ENCODE measurements at regions not wholly inside any gene's neighbourhood (a gene's known extent, or its start where the extent isn't known, plus 50 kb on each side); places are given as distances from the start of the nearest gene placed in this dataset.
A peak's percentile ranks its signal among the peaks of the same experiment; 100 is the strongest.

DNA sequence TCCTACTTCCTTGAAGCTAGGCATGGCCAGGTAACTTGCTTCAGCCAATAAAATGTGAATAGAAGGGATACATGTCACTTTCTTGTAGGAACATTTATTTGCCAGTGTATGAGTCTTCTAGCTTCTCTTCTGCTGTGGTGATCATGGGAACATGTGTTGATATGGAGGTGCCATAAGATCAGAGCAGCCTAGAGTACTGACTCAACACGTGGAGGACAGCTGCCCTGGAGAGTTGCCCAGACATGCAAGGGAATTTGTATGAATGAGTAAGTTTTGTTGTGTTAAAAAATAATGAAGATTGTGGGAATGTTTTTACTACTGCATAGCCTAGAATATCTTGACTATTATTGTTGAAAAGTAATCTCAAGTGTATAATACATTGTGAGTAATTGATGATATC, 502.3 kb downstream of the NUF2 start:
- no peak for DNase-seq

GRCh38 chr1:163824490-163824889, 502.7 kb downstream of the NUF2 start:
- DNase-seq: no peak

DNA sequence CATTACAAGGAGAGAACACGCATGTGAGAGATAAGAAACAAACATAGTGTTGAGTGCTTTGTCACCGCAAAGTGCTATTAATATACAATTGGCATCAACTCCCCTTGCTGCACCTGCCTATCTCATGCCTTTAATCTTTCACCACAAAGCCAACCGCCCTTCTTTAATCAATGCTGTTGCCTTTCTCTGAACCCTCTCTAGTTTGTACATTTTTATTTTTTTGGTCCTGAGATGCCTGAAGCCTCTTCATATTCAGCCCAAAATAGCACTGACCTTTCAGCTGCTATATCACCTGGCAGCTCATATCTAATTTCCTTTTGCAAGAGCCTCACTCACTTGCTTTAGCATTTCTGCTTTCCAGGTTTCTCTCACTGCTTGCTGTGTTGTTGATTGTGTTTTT, 504.7 kb downstream of the NUF2 start:
- DNase-seq: no peak

- DNase-seq: no peak
These were observed 513.0 kb downstream of the NUF2 start for GRCh38 chr1:163834778-163835177.

- DNase-seq: no peak
These were observed 514.7 kb downstream of the NUF2 start for GRCh38 chr1:163836481-163836880.

DNA sequence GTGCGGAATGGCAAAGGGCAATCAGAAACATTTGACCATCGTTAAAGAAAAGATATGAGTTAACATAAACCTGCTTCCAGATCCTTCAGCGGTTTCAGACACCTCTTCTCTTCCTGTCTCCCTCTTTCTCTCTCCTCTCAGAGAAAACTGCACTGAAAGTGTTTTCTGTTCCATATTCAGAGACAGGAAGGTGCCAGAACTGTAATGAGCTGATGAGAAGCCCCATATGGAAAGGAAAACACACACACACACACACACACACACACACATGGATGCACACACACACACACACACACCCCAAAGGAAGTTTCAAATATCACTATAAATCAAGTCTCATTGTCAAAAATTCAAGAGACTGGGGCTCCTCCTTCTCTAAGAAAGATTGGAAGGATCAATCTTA, 515.5 kb downstream of the NUF2 start:
- no peak for DNase-seq

GRCh38 chr1:163842571-163842970, 520.8 kb downstream of the NUF2 start:
- DNase-seq: no peak

DNA sequence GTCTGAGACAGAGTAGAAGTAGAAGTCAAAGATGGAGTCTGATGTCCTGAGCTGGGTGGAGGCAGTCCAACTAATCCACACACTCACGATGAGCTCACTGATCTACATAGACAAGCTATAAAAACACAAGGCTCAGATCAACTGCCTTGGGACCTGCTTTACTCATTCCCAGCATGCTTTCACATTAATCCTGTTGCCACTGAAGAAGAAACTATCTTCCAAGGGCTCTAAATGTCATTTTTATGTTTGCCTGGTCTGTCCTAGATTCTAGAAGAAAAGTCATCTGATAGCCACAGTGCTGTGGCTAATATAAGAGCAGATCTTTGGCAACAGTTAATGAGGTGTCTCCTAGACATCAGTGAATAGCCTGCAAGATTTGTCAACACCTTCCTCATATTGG, 522.7 kb downstream of the NUF2 start:
- no peak for DNase-seq

DNA sequence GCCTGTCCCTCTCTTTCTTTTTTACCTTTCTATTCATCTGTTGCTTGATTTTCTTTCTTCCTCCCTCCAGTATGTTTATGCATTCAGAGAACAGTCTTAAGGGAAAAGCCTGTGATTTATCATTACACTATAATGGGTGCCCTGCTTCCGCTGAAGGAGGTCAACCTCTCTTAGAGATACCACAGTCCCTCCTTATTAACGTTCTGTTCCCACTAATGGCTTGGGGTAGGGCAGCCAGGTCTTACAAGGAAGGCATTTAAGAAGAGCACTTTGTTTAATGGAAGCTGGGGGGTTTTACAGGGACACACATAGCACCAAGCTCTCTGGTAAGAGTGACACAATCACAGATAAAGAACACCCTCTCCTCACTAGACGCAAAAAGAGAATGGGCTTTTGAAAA, 523.5 kb downstream of the NUF2 start:
- DNase-seq: no peak

- DNase-seq: no peak
These were observed 542.0 kb downstream of the NUF2 start for GRCh38 chr1:163863731-163864130.

DNA sequence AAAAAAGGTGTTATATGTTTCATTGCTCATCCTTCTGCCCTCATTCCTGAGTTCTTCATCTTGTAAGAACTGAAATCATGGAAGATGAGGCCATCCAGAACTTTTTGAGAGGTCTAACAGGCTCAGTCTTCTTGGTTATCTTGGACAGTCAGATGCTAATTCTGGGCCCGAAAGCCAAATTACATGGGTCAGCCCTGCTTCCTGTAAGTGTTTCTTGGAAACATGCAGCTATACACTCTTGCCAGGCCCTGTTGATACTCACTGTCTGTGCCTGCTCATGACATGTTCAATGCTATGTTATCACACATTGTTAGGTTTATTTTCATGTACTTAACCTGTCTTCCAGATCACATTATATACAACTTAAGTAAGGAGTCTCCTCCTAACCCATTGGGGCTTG, 542.5 kb downstream of the NUF2 start:
- DNase-seq: no peak

DNA sequence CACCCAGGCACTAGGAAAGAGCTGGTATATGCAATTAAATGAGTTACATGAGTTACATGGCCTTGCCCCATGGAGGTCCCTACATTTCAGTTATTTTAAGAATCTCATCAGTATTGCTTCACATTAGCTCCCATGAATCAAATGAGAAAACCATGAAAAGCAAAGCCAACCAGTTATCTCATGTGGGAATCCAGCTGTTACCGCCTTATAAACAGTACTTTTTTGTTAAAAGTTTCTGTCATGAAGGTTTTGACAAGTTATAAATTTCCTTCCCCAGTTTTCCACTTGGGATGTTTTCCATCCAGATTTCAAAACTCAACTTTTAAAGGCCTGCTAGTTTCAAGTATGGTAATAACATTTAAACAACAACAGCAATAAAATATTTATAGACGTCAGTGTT, 544.8 kb downstream of the NUF2 start:
- no peak for DNase-seq

- no peak for DNase-seq
These were observed 548.9 kb downstream of the NUF2 start for GRCh38 chr1:163870666-163871065.

- DNase-seq: no peak
These were observed 550.3 kb downstream of the NUF2 start for GRCh38 chr1:163872067-163872466.

GRCh38 chr1:163874070-163874469, 552.3 kb downstream of the NUF2 start:
- no peak for DNase-seq

GRCh38 chr1:163875200-163875926, 553.6 kb downstream of the NUF2 start:
- no peak for DNase-seq

- DNase-seq: no peak
These were observed 554.2 kb downstream of the NUF2 start for GRCh38 chr1:163875927-163876320.

GRCh38 chr1:163876546-163876945, 554.8 kb downstream of the NUF2 start:
- no peak for DNase-seq

DNA sequence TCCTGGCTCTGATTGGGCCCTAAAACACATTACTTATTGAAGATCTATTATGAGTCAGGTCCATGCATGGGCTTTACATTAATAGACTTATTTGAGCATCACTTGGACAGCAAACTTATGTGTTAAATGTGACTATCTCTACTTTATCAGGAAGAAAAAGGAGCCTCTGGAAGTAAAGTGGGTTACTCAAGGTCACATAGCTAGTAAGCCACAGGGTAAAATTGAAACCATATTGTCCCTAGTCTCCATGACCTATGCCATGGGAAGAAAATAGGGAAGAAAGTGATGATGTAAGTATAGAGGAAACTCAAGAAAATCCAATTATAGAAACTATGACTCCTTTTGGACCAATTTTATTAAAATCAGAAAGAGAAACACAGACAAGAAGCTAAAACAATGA, 555.3 kb downstream of the NUF2 start:
- DNase-seq: no peak

DNA sequence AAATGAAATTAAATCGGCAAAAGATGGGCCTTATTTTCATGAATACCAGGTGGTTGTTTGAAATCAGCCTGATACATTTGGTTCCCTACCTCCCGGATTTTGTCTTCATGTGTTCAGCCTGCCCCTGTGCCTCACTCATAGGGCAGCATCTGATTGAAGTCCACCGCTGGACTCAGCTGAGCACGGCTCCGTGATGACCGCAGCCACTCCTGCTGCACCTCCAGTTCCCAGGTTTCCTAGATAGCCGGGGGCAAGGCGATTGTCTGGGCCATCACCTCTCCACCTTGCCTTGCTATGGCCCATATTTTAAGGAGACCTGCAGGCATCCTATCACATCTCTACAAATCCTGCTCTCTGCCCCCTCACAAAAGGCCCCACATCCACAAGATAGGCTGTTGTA, 563.8 kb downstream of the NUF2 start:
- peak in 1 of 2 experiments; percentile 0 for DNase-seq

DNA sequence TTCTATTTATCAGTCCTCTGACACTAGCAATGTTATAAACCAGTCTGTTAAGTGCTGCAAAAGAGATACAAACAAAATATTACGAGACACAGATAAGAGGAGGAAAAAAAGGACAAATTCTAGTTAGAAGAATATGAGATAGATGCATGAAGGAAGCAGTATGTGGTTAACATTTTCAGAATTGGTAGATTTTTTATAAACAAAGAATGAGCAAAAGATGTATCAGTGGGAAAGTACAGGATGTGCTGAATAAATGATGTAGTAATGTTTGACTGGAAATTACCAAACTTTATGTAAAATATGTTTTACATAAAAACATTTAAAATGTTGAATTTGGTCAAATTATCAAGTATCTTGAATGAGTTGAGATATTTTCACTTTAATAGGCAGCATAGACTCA, 574.2 kb downstream of the NUF2 start:
- no peak for DNase-seq

- no peak for DNase-seq
These were observed 575.8 kb downstream of the NUF2 start for GRCh38 chr1:163897412-163898155.

DNA sequence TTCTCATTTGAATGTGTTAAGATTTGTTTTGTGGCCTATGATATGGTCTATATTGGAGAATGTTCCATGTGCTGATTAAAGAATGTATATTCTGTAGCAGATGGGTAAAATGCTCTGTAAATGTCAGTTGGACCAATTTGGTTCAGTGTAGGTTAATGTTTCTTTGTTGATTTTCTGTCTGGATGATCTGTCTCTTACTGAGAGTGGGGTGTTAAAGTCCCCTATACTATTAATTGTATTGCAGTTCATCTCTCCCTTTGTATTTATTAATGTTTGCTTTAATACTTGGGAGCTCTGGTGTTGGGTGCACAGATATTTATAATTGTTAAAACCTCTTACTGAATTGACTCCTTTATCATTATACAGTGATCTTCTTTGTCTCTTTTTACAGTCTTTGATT, 584.5 kb downstream of the NUF2 start:
- no peak for DNase-seq

DNA sequence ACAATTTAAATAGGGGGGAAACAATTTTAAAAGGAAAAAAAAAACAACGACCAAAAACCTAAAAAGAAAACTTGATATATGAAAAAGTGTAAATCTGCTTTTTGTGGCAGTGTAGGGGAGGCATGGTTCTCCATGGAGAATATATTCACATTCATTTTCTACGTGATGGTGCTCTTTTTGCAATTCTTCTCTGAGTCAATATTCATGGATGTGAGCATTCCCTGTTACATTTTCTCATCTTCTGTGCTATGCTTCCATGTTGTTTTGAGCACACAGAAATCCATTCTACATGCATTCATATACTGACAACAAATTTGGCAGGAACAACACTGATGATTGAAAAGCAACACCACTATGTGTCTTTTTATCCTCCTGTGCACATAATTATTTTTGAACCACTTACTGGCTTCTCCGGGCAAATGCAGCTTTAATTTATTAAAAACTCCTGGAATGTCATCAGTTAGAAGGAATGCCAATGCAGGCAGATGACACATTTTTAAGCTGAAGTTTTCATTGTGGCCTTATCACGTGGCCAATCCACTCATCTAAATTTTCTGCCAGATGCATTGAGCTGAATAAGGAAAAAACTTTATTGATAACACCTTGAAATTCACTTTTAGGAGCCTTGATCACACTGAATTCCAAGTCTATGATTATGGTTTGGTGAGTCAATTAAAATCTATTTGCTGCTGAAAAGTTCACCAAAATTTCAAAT, 590.6 kb downstream of the NUF2 start:
- DNase-seq: no peak
